GM13977 (cell line): ENCODE measurements at regions not wholly inside any gene's neighbourhood (a gene's known extent, or its start where the extent isn't known, plus 50 kb on each side); places are given as distances from the start of the nearest gene placed in this dataset.
"Not testable (repeated sequence)": the region's sequence is repeated elsewhere in the genome, so short reads cannot be mapped to it uniquely, and the experiment has no call there.

ENCODE experiments used
- DNase-seq: peaks from one replicate; pipeline ENCODE4 v3.0.0; 2012; ENCODE audit warnings: low spot score
- CTCF ChIP-seq: IDR thresholded peaks from 2 replicates; pipeline ENCODE4 v1.5.1; 2012; ENCODE audit warnings: mild to moderate bottlenecking, control low read depth; ENCODE audit not compliant: insufficient read depth; ENCODE audit errors: extremely low read depth, missing control alignments
- in situ Hi-C: fragments of 300-500 bp; cut with MboI; formaldehyde crosslinking; loops from one replicate; pipeline ENCODE4 v1.12.0; 2022; ENCODE audit warnings: low sequenced_read_pairs, low pct_unique_long_range_greater_than_20kb, mixed read lengths, inconsistent platforms; ENCODE audit not compliant: unreplicated experiment

DNA sequence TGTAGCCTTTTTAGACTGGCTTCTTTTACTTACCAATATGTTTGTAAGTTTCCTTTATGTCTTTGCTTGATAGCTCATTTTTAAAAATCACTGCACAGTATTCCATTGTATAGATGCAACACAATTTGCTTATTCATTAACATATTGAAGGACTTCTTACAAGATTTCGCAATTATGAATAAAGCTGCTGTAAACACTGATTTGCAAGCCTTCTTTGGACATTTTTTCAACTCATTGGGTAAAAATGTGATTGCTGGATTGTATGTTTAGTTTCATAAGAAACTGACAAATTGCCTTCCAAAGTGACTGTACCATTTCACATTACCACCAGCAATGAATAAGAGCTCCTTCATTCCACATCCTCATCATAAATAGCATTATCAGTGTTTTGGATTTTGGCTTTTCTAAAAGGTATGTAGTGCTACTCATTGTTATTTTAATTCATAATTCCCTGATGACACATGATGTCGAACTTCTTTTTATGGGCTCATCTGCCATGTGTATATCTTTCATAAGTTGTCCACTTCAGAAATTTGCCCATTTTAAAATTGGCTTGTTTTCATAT, 80.7 kb downstream of the TFAP2B start:
- no peak for TF ChIP-seq CTCF
- no peak for DNase-seq
- in situ Hi-C loops = no loop called here

DNA sequence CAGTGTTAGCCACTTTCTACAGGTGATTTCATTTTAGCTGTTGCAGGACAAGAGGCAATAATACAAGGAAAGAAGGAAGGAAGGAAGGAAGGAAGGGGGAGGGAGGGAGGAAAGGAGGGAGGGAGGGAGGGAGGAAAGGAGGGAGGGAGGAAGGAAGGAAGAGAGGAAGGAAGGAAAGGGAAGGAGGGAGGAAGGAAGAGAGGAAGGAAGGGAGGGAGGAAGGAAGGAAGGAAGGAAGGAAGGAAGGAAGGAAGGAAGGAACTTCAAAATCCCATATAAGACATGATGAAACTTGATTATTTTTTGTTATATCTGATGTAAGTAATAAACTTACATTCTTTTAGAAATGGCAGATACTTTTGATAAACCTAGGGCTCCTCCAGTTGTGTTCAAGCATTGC, 83.6 kb downstream of the TFAP2B start:
- in situ Hi-C loops = no loop called here
- TF ChIP-seq CTCF = no peak
- DNase-seq = no peak

- in situ Hi-C loops = no loop called here
- DNase-seq = no peak
- TF ChIP-seq CTCF = no peak
Observed at GRCh38 chr6:50905297-50905696, 86.6 kb downstream of the TFAP2B start.

GRCh38 chr6:50907565-50907964, 88.9 kb downstream of the TFAP2B start:
- in situ Hi-C loops = no loop called here

GRCh38 chr6:50913105-50913770, 94.6 kb downstream of the TFAP2B start:
- in situ Hi-C loops = no loop called here
- no peak for TF ChIP-seq CTCF
- DNase-seq = no peak

More at GRCh38 chr6:50907565-50907964, 88.9 kb downstream of the TFAP2B start:
- no peak for TF ChIP-seq CTCF
- DNase-seq = no peak

- in situ Hi-C loops, DNase-seq: not testable (repeated sequence)
Observed at GRCh38 chr6:50921378-50921777, 102.7 kb downstream of the TFAP2B start.

DNA sequence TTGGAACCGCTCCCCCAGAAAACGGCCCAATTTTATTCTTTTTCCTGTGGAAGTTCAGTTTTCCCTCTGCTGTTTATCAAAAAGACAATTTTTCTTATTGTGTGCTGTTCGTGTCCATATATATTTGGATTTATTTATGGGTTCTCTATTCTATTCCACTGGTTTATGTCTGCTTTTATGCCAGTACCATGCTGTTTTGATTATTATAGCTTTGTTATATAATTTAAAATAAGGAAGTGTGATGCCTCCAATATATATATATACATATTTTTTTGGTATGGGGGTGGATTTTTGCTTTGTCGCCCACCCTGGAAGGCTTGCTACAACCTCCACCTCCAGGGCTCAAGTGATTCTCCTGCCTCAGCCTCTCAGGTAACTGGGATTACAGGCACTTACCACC, 103.3 kb downstream of the TFAP2B start:
- no peak for TF ChIP-seq CTCF
- no peak for DNase-seq
- in situ Hi-C loops = no loop called here
